CD14-positive monocyte (primary cell): ENCODE measurements at regions not wholly inside any gene's neighbourhood (a gene's known extent, or its start where the extent isn't known, plus 50 kb on each side); places are given as distances from the start of the nearest gene placed in this dataset.

Experiments used
- DNase-seq, 3 donors: peaks; one replicate each; pipeline ENCODE4 v3.0.0-alpha.2; 2011 to 2022
- H2AFZ ChIP-seq: 2 replicates; pipeline ENCODE4 v1.6.0; 2012; ENCODE audit warnings: mild to moderate bottlenecking, low read depth, low read length, inconsistent platforms; ENCODE audit not compliant: insufficient read depth, poor library complexity, severe bottlenecking
- H3K27ac ChIP-seq, 2 donors: 1 replicate in 1 of 2; 2 replicates in 1 of 2; pipeline ENCODE4 v1.5.1; 2012 to 2013; ENCODE audit warnings: low read length in 2 of 2, control low read depth in 1 of 2, inconsistent platforms in 1 of 2, low read depth in 1 of 2, mild to moderate bottlenecking in 1 of 2
- H3K27me3 ChIP-seq, 2 donors: one replicate each; pipeline versions ENCODE4 v1.6.0 to v1.6.1; 2011 to 2013; ENCODE audit warnings: low read length in 2 of 2; ENCODE audit not compliant: control insufficient read depth in 2 of 2, insufficient read depth in 2 of 2
- H3K36me3 ChIP-seq, 2 donors: replicated peaks in 1 of 2; 1 replicate in 1 of 2; 2 replicates in 1 of 2; pipeline versions ENCODE4 v1.5.1 to v1.6.1; 2012 to 2013; ENCODE audit warnings: low read length in 2 of 2, control low read depth in 1 of 2, inconsistent platforms in 1 of 2, mild to moderate bottlenecking in 1 of 2; ENCODE audit not compliant: insufficient read depth in 2 of 2, control insufficient read depth in 1 of 2
- H3K4me1 ChIP-seq, 2 donors: 1 replicate in 1 of 2; 2 replicates in 1 of 2; pipeline versions ENCODE4 v1.5.1 to v1.6.1; 2012 to 2013; ENCODE audit warnings: low read length in 2 of 2, control low read depth in 1 of 2, inconsistent platforms in 1 of 2, mild to moderate bottlenecking in 1 of 2, moderate library complexity in 1 of 2; ENCODE audit not compliant: insufficient read depth in 2 of 2, control insufficient read depth in 1 of 2
- H3K4me2 ChIP-seq: replicated peaks from 2 replicates; pipeline ENCODE3; 2012; ENCODE audit warnings: low read length, moderate library complexity, mild to moderate bottlenecking; ENCODE audit not compliant: poor library complexity, severe bottlenecking; ENCODE audit errors: extremely low read depth
- H3K4me3 ChIP-seq, 3 experiments: fragments of 200-600 bp in 1 of 3; sonication (generic) in 1 of 3; replicated peaks in 1 of 3; 1 replicate in 2 of 3; 2 replicates in 1 of 3; pipeline ENCODE4 v1.5.1; 2011 to 2013; ENCODE audit warnings: low read length in 3 of 3, mild to moderate bottlenecking in 3 of 3, control low read depth in 2 of 3, low read depth in 2 of 3, inconsistent platforms in 1 of 3, moderate library complexity in 1 of 3
- H3K79me2 ChIP-seq: 2 replicates; pipeline ENCODE4 v1.6.0; 2012; ENCODE audit warnings: mild to moderate bottlenecking, control low read depth, inconsistent platforms, low read length, moderate library complexity; ENCODE audit not compliant: insufficient read depth
- H3K9ac ChIP-seq: 2 replicates; pipeline ENCODE4 v1.6.0; 2017; ENCODE audit warnings: low read length, mild to moderate bottlenecking; ENCODE audit not compliant: insufficient read depth, poor library complexity, severe bottlenecking
- H3K9me3 ChIP-seq, 2 donors: replicated peaks in 1 of 2; 1 replicate in 1 of 2; 2 replicates in 1 of 2; pipeline versions ENCODE4 v1.5.1 to v1.6.1; 2012 to 2013; ENCODE audit warnings: low read length in 2 of 2, control low read depth in 1 of 2; ENCODE audit not compliant: control insufficient read depth in 1 of 2, insufficient read depth in 1 of 2
- H4K20me1 ChIP-seq: 2 replicates; pipeline ENCODE4 v1.6.0; 2012; ENCODE audit warnings: mild to moderate bottlenecking, low read length, control low read depth, moderate library complexity; ENCODE audit not compliant: insufficient read depth
- H3K27ac Mint-ChIP-seq, 7 donors: one replicate each; pipeline ENCODE4 v1.8.0; 2020; ENCODE audit warnings: mild to moderate bottlenecking in 7 of 7, mixed read lengths in 7 of 7, moderate library complexity in 6 of 7, inconsistent platforms in 2 of 7
- H3K27me3 Mint-ChIP-seq, 3 donors: one replicate each; pipeline ENCODE4 v1.8.0; 2021 to 2022; ENCODE audit warnings: low read depth in 3 of 3, mild to moderate bottlenecking in 3 of 3, mixed read lengths in 3 of 3, moderate library complexity in 3 of 3, inconsistent platforms in 1 of 3
- H3K36me3 Mint-ChIP-seq, 2 donors: one replicate each; pipeline ENCODE4 v1.8.0; 2020; ENCODE audit warnings: mixed read lengths in 2 of 2, inconsistent platforms in 1 of 2, mild to moderate bottlenecking in 1 of 2
- H3K4me1 Mint-ChIP-seq: one replicate; pipeline ENCODE4 v1.8.0; 2020; ENCODE audit warnings: mild to moderate bottlenecking, mixed read lengths
- H3K4me3 Mint-ChIP-seq, 2 donors: one replicate each; pipeline ENCODE4 v1.8.0; 2020; ENCODE audit warnings: mild to moderate bottlenecking in 2 of 2, mixed read lengths in 2 of 2, moderate library complexity in 1 of 2
- H3K9me3 Mint-ChIP-seq, 7 donors: one replicate each; pipeline ENCODE4 v1.8.0; 2020 to 2022; ENCODE audit warnings: mixed read lengths in 7 of 7, mild to moderate bottlenecking in 6 of 7, moderate library complexity in 6 of 7, inconsistent platforms in 2 of 7
- CTCF ChIP-seq: fragments of 200-600 bp; IDR thresholded peaks from one replicate; pipeline ENCODE4 v1.8.0; 2022; ENCODE audit warnings: antibody characterized with exemption, mild to moderate bottlenecking
- WGBS: methylation state at CpG from one replicate; pipeline ENCODE4 v1.1.5; 2013; ENCODE audit warnings: missing lambda C conversion rate; ENCODE audit not compliant: insufficient coverage; 5-methylcytosine and 5-hydroxymethylcytosine counted together
- intact Hi-C, 2 donors: fragments of 100-400 bp; cut with micrococcal nuclease; formaldehyde crosslinking; loops; one replicate each; pipeline versions ENCODE4 v1.15.0 to v1.15.1; 2023

- intact Hi-C loops: no loop called here
- Histone ChIP-seq H3K36me3 (no peaks in the 10 kb centered on the region), H3K79me2 (no peaks in the 10 kb centered on the region), H3K4me2 (no peak overlapping the region), H3K4me1 (no peaks in the 10 kb centered on the region), H3K27me3 (no peaks in the 10 kb centered on the region), H3K9ac (no peak overlapping the region), H2AFZ (no peak overlapping the region), H4K20me1 (no peaks in the 10 kb centered on the region), H3K9me3 (peaks cover 4 to 11% of the 10 kb centered on the region in 2 donors), H3K4me3 (no peak overlapping the region), H3K27ac (no peak overlapping the region)
- no peak for DNase-seq
- peaks cover 8 to 12% (median 9%) of the 10 kb centered on the region in 7 donors for H3K9me3 Mint-ChIP-seq
- no CpG with 5 or more reads among the region's 2 CpGs for WGBS
- no peak overlapping the region for H3K27ac Mint-ChIP-seq
- peaks cover 0 to 3% (median 2%) of the 10 kb centered on the region in 3 donors for H3K27me3 Mint-ChIP-seq
- no peak for TF ChIP-seq CTCF
- no peaks in the 10 kb centered on the region for H3K4me1 Mint-ChIP-seq
- no peaks in the 10 kb centered on the region for H3K36me3 Mint-ChIP-seq
- H3K4me3 Mint-ChIP-seq: no peak overlapping the region
These were observed 86.5 kb upstream of the DTNA start for GRCh38 chr18:34623557-34623956.

GRCh38 chr18:34624551-34624950 is 85.5 kb upstream of the DTNA start:
- no peaks in the 10 kb centered on the region for H3K36me3 ChIP-seq
- H3K79me2 ChIP-seq: no peaks in the 10 kb centered on the region
- no peak overlapping the region for H3K9ac ChIP-seq
- no peaks in the 10 kb centered on the region for H4K20me1 ChIP-seq
- peaks cover 0 to 3% (median 2%) of the 10 kb centered on the region in 3 donors for H3K27me3 Mint-ChIP-seq
- H3K27me3 ChIP-seq: no peaks in the 10 kb centered on the region
- no peak overlapping the region for H3K4me3 Mint-ChIP-seq
- DNase-seq: no peak
- H3K4me1 ChIP-seq: no peaks in the 10 kb centered on the region
- 88% methylated on average over 1 of the region's 3 CpGs for WGBS
- no peaks in the 10 kb centered on the region for H3K4me1 Mint-ChIP-seq
- H2AFZ ChIP-seq: no peak overlapping the region
- no peak for TF ChIP-seq CTCF
- H3K36me3 Mint-ChIP-seq: no peaks in the 10 kb centered on the region
- H3K9me3 Mint-ChIP-seq: peaks cover 8 to 11% (median 9%) of the 10 kb centered on the region in 7 donors
- no peak overlapping the region for H3K27ac Mint-ChIP-seq
- H3K9me3 ChIP-seq: peaks cover 4 to 11% of the 10 kb centered on the region in 2 donors
- H3K4me3 ChIP-seq: no peak overlapping the region
- intact Hi-C loops: no loop called here
- no peak overlapping the region for H3K27ac ChIP-seq
- H3K4me2 ChIP-seq: no peak overlapping the region
